ENCODE measurements at regions not wholly inside any gene's neighbourhood (a gene's known extent, or its start where the extent isn't known, plus 50 kb on each side); places are given as distances from the start of the nearest gene placed in this dataset.
A peak's percentile ranks its signal among the peaks of the same experiment; 100 is the strongest.

DNA sequence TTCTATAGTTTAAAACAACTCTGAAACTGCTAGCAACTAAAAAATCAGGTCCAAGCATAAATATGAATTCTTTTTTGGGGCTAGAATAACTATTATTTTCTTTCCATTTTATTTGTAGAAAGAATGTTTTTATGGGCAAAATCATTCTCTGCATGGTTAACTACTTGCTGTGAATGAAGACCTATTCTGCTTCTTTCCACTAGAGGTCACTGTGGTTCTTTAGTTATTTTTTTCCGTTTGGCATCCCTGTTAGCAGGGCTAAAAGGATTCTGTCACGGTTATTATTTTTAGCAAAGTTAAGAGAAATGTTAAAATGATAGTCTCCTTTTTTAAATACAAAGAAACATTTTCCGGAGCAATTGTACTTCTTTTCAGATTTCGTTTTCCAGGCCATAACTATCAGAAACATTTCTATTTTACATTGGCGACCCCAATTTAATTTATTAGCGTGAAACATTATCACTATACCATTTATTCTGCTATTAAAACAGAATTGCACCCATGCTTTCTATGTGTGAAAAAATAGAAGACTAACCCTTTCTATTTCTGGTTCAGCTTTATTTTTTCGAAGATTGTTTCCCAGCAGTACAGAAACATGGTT, 404.8 kb downstream of the ATP23 start:
- no peaks in the 10 kb centered on the region for H3K36me3 ChIP-seq
- no peaks in the 10 kb centered on the region for H3K4me1 ChIP-seq

DNA sequence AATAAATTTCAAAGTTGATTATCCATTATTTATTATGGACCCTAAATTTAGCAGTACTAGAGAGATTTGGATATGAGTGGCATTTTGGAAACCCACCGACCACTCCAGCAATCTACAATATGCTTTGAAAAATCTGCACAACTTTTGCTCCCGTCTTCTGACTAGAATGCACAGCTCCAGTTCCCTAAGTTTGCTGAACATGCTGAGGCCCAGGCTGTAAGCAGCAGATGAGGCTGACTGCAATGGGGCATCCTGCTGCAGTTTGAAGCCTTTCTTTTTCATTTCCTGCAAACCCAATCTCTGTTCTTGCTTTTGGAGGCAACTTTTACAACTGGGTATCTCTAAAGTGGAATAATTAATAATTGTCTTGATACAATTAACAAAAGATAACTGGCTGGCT, 405.8 kb downstream of the ATP23 start:
- Histone ChIP-seq H3K9me3 (no peaks in the 10 kb centered on the region), H3K27ac (no peak overlapping the region), H3K4me3 (no peak overlapping the region), H3K4me1 (no peaks in the 10 kb centered on the region), H3K36me3 (no peaks in the 10 kb centered on the region), H3K27me3 (ENCODE audit: low read depth) (no peaks in the 10 kb centered on the region)
- intact Hi-C loops (cut with DNase I) = loop anchor here (10.0 kb wide), 1 partner anchor 738 kb away; no protein-coding TSS in a partner anchor
- ATAC-seq = no peak
- TF ChIP-seq, protein P1, sequence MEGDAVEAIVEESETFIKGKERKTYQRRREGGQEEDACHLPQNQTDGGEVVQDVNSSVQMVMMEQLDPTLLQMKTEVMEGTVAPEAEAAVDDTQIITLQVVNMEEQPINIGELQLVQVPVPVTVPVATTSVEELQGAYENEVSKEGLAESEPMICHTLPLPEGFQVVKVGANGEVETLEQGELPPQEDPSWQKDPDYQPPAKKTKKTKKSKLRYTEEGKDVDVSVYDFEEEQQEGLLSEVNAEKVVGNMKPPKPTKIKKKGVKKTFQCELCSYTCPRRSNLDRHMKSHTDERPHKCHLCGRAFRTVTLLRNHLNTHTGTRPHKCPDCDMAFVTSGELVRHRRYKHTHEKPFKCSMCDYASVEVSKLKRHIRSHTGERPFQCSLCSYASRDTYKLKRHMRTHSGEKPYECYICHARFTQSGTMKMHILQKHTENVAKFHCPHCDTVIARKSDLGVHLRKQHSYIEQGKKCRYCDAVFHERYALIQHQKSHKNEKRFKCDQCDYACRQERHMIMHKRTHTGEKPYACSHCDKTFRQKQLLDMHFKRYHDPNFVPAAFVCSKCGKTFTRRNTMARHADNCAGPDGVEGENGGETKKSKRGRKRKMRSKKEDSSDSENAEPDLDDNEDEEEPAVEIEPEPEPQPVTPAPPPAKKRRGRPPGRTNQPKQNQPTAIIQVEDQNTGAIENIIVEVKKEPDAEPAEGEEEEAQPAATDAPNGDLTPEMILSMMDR (IDR thresholded peaks at IDR 0.05) = no peak
- DNase-seq = no peak

More for the DNA sequence above, 404.8 kb downstream of the ATP23 start:
- no peak overlapping the region for H3K27ac ChIP-seq
- peak in 1 of 2 donors; percentile 59 for ATAC-seq
- TF ChIP-seq, protein P1 (IDR thresholded peaks at IDR 0.05) = peak; percentile 79
- H3K27me3 ChIP-seq (ENCODE audit: low read depth) = no peaks in the 10 kb centered on the region
- no peak for DNase-seq
- no peaks in the 10 kb centered on the region for H3K9me3 ChIP-seq
- no peak overlapping the region for H3K4me3 ChIP-seq
- intact Hi-C loops (cut with DNase I) = loop anchor here (10.0 kb wide), 1 partner anchor 739 kb away; no protein-coding TSS in a partner anchor

GRCh38 chr12:58347691-58348090, 406.3 kb downstream of the ATP23 start:
- ATAC-seq = no peak
- H3K36me3 ChIP-seq = no peaks in the 10 kb centered on the region
- H3K4me3 ChIP-seq = no peak overlapping the region
- TF ChIP-seq, protein P1 (IDR thresholded peaks at IDR 0.05) = no peak
- no peaks in the 10 kb centered on the region for H3K27me3 ChIP-seq (ENCODE audit: low read depth)
- H3K4me1 ChIP-seq = no peaks in the 10 kb centered on the region
- H3K27ac ChIP-seq = no peak overlapping the region
- intact Hi-C loops (cut with DNase I) = loop anchor here (10.0 kb wide), 1 partner anchor 737 kb away; no protein-coding TSS in a partner anchor
- no peak for DNase-seq
- H3K9me3 ChIP-seq = no peaks in the 10 kb centered on the region

DNA sequence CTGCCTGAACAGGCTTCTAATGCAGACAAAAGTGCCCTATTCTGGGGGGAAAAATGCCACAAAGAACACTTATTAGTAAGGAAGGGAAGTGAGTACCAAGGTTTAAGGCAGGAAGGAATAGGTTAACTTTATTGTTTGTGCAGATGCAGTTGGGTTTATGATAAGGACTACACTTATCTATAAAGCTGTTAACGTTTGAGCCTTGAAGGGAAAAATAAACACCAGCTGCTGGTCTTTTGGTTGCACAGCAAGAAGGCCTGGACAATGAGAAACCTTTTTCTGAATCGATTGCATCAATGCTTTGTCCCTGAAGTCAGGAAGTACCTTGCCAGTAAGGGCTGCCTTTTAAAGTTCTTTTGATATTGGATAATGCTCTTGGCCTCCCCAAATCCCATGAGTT, 407.8 kb downstream of the ATP23 start:
- TF ChIP-seq, protein P1 (IDR thresholded peaks at IDR 0.05) = no peak
- Histone ChIP-seq H3K4me1 (no peaks in the 10 kb centered on the region), H3K27ac (no peak overlapping the region), H3K4me3 (no peak overlapping the region), H3K36me3 (no peaks in the 10 kb centered on the region), H3K9me3 (no peaks in the 10 kb centered on the region), H3K27me3 (ENCODE audit: low read depth) (no peaks in the 10 kb centered on the region)
- intact Hi-C loops (cut with DNase I) = loop anchor here (10.0 kb wide), 1 partner anchor 736 kb away; no protein-coding TSS in a partner anchor
- ATAC-seq (no peak), DNase-seq (no peak)

GRCh38 chr12:58356794-58357193, 415.4 kb downstream of the ATP23 start:
- intact Hi-C loops (cut with DNase I) = no loop called here
- H3K27me3 ChIP-seq (ENCODE audit: low read depth) = no peaks in the 10 kb centered on the region

More at GRCh38 chr12:58356794-58357193, 415.4 kb downstream of the ATP23 start:
- Histone ChIP-seq H3K4me3 (no peak overlapping the region), H3K36me3 (no peaks in the 10 kb centered on the region), H3K9me3 (no peaks in the 10 kb centered on the region), H3K4me1 (no peaks in the 10 kb centered on the region), H3K27ac (no peak overlapping the region)
- no peak for DNase-seq
- TF ChIP-seq, protein P1 (IDR thresholded peaks at IDR 0.05) = no peak
- no peak for ATAC-seq
